ENCODE measurements at regions not wholly inside any gene's neighbourhood (a gene's known extent, or its start where the extent isn't known, plus 50 kb on each side); places are given as distances from the start of the nearest gene placed in this dataset.
"Not testable (repeated sequence)": the region's sequence is repeated elsewhere in the genome, so short reads cannot be mapped to it uniquely, and the experiment has no call there.

DNA sequence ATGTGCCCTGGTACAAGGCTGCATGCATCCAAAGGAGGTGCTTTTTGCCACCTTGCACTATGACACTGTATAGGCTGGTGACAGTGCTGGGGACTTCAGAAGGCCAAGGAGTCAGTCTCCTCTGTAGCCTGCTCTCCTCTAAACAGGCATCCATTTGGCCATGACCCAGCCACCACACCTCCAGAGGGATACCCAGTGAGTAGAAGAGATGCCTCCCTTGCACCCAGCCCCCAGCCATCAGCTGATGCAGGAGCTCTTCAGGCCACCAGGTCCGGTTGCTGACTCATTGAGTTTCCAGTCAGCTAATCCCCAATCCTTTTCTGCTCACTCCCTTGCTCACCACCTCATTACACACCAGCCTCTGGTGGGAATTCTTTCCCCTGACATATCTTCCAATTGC is 99.8 kb downstream of the PJA1 start:
- no peak for DNase-seq (ENCODE audit: low read depth in 1 of 2, low spot score in 1 of 2)

DNA sequence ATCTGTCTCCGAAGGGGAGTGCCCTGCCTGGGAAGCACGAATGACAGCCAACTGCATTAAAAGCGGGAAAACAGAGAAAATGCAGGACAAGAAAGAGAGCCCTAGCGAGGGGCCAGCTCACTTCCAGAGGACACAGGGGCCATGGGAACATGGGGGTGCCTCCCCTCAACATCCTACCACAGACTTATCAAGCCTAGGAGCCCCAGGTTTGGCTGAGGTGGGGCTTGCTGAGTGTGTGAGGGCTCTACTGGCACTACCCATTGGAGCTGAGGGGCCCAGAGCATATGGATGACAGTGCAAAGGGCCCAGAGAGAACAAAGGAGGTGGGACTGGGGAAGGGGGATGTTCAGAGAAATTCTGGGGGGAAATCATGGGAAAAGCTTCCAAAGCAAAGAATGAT is 101.8 kb downstream of the PJA1 start:
- no peak for DNase-seq (ENCODE audit: low read depth in 1 of 2, low spot score in 1 of 2)

DNA sequence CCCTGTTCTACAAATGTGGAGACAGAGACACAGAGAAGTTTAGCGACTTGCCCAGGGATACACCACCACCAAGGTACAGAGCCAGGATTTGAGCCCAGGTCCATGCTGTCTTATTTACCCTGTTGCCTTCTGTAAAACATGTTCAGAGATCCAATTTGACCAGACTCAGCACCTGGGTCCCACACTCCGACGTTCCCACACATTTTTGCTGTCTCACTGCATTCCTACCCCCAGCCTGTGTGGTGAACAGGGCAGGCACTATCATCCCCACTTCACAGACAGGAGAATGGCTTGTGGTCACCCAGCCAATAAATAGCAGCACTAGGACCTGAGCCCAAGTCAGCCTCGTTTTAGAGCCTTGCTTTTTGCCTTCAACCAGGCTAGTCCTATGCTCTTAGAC is 102.8 kb downstream of the PJA1 start:
- DNase-seq (ENCODE audit: low read depth in 1 of 2, low spot score in 1 of 2) = no peak

DNA sequence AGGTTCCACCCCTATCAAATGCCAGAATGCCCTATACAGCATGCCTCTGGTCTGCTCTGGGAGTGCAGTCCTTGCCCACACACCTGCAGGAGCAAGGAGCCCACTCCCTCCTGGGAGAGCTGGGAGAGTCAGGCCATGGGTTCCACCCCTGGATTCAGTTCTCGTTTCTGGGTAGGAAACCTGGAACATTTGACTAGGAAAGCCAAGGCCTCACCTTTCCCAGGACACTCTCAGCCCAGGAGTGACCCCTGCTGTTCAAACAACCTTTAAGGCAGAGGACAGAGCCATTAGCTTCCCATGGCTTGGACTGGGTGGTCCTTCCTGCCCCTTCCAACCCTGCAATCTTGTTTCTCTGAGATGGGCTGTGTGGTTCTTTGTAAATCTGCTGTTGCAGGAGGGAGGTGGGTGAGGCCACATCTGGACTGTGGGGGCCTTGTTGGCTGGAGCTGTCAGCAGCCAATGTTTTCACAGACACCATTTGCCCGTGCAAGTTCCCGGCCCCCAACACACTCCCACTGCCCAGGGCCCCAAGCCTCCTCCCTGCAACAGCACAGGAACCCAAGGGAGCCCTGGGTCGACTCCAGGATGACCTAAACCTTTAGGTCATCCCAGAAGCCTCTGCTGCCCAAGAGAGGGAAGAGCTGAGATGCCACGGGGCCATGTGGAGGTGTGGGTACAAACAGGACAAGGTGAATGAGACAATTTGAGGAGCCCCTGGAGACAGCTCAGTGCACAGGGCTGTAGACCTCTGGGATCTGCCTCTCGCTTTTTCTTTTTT is 104.4 kb downstream of the PJA1 start:
- DNase-seq (ENCODE audit: low read depth in 1 of 2, low spot score in 1 of 2) = no peak

DNA sequence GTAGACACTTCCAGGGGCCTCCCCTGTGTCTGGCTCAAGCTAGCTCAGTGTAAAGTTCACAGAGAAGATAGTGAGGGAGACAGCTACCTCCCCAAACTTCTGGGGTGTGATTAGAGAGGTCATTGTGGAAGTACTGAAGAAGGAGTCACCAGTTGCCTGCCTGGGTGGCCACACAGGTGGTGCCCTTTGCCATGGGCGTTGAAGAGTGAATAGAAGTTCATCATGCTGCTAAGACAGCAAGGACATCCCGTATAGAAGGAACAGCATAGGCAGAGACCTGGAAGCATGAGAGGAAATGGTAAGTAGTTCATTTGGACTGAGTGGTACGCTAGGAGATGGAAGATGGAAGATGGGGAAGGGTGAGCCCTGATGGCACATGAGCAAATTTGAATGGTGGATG is 110.1 kb downstream of the PJA1 start:
- DNase-seq (ENCODE audit: low read depth in 1 of 2, low spot score in 1 of 2) = no peak

DNA sequence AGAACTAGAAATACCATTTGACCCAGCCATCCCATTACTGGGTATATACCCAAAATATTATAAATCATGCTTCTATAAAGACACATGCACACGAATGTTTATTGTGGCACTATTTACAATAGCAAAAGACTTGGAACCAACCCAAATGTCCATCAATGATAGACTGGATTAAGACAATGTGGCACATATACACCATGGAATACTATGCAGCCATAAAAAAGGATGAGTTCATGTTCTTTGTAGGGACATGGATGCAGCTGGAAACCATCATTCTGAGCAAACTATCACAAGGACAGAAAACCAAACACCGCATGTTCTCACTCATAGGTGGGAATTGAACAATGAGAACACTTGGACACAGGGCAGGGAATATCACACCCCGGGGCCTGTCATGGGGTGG is 110.8 kb downstream of the PJA1 start:
- DNase-seq (ENCODE audit: low read depth in 1 of 2, low spot score in 1 of 2) = not testable (repeated sequence)

DNA sequence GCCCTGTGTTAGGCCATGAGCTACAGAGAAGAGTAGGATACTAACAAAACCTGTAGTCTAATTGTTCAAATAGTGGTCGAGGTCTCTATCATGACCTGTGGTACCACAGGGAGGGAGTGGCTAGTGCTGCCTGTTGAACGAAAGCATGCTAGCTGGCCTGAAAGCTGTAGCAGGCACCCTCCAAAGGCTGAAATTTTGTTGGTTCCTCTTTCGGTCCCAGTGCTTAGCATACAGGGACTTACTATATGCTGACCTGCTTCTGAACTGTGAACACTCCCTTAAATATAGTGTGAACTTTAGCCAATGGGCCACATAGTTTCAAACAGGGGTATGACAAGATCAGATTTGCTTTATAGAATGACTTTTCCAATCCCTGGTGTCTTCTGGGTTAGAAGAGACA is 113.4 kb downstream of the PJA1 start:
- no peak for DNase-seq (ENCODE audit: low read depth in 1 of 2, low spot score in 1 of 2)

DNA sequence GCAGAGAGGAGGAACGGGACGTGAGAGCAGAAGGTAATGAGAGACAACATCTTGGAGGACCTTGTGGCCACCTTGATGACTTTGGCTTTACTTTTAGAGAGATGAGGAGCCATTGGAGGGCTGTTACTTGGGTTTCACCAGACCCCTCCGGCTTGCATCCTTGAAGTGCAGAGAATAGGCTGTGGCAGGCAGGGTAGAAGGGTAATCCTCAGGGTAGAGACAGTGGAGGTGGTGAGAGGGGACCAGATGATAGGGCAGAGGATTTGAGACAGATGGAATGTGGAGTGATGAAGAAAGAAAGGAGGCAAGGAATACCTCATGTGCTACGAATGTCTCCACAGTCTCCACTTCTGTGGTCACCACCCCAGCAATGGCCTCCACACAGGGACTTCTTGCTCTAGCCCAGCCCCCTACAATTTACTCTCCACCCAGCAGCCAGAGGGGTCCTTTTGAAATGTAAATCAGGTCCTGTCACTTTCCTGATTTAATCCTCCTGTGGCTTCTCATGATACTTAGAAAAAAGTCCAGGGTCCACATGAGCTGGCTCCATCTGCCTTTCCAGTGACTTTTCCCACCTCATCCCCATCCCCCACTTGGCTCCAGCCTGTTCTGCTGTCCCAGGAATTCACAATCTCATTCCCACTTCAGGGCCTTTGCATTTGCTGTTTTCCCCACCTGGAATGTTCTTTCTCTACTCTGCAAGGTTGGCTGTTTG is 115.0 kb downstream of the PJA1 start:
- DNase-seq (ENCODE audit: low read depth in 1 of 2, low spot score in 1 of 2) = no peak

DNA sequence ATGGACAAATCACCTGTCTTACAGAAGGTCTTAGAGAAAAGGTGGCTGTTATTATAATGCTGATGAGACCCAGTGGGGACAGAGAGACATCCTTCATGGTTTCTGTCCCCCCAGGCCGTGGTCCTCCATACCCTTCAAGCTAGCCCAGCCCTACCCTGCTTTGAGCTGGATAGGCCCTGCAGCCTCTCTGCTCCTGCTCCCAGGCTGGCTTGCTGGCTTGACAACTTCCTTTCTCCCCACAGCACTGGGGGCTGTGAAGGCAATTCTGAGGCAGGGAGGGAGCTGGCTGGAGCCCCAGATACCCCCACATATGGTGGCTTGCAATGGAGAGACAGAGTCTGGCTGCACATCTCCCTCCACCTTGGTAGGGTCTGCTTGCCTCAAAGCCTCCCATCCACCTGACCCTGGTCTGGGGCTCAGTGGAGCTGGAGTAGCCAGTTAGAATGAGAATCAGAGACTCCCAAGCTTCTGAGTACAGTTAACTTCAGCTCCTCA is 118.2 kb downstream of the PJA1 start:
- no peak for DNase-seq (ENCODE audit: low read depth in 1 of 2, low spot score in 1 of 2)

DNA sequence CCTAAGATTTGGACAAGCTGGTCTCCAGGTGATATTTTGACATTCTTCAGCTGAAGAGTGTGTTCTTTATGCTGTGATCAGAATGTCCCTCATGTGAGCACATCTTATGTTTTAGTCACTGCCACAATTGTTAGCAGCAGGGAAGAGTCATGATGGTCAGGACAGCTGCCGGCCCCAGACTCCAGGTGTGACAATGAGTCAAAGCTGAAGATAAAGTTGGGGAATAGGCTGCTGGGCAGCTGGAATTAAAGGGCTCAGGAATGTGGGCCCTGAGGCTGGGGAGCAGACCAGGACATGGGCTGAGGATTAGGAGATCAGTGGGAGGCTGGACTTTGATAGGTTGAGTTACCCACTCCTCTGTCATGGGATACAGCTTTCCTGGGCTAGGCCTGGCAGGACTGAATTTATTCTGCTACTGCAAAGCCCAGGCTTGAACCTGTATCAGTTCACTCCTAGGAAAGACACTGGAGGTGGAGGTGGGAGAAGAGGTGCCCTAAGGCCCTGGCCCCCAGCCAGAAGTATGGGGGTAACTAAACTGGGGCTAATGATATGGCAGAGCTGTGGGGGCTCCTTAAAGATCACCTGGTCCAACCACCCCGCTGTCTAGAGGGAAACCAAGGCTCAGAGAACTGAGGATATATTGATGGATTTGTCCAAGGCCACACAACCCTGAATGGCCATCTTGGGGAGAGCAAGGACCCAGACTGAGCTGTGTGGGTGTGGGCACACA is 119.5 kb downstream of the PJA1 start:
- no peak for DNase-seq (ENCODE audit: low read depth in 1 of 2, low spot score in 1 of 2)

DNA sequence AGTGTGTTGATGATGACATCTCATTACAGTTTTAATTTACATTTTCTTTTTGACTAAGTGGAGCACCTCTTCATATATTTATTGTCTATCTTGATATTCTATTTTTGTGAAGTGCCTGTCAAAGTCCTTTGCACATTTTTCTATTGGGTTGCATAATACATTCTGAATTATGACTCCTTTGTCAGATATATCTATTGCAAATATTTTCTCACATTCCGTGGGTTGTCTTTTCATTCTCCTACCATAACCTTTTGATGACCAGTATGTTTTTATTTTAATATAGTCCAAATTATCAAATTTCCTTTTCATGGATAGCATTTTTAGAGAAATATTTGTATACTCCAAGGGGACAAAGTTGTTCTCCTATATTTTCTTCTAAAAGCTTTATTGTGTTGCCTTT is 126.4 kb downstream of the PJA1 start:
- DNase-seq (ENCODE audit: low read depth in 1 of 2, low spot score in 1 of 2) = no peak

DNA sequence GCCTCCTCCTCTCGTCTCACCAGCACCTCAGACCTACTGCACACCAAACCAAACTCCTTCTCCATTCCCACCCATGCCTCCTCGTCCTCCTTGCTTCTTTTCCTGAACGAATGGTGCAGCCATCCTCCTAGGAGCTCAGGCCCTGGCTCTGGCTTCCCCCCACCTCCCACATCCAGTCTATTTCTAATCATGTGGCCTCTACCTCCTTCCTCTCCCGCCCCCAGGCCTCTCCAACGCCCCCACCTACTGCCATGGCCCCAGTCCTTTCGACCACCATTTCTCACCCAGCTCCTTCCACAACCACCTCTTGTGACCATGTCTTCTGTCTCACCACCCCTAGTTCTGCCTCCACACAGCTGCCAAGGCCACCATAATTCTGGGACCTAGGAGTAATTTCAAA is 127.1 kb downstream of the PJA1 start:
- no peak for DNase-seq (ENCODE audit: low read depth in 1 of 2, low spot score in 1 of 2)

DNA sequence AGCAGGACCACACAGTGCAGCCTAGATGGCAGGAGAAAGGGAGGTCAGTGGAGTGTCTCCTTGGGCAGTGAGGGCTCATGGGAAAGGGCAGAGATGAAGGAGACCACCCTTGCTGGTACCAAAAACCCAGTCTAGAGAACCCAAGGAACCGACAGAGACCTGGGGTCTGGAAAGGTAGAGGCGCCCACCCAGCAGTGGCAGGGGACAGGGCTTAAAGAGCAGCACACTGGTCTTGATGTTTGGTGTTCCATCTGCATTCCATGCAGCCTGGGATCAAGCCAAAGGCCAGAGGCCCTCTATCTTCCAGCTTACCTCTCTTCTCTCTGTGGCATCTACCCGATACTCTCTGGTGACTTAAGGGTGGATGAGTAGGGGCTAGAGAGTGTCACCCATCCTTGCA is 127.5 kb downstream of the PJA1 start:
- no peak for DNase-seq (ENCODE audit: low read depth in 1 of 2, low spot score in 1 of 2)

DNA sequence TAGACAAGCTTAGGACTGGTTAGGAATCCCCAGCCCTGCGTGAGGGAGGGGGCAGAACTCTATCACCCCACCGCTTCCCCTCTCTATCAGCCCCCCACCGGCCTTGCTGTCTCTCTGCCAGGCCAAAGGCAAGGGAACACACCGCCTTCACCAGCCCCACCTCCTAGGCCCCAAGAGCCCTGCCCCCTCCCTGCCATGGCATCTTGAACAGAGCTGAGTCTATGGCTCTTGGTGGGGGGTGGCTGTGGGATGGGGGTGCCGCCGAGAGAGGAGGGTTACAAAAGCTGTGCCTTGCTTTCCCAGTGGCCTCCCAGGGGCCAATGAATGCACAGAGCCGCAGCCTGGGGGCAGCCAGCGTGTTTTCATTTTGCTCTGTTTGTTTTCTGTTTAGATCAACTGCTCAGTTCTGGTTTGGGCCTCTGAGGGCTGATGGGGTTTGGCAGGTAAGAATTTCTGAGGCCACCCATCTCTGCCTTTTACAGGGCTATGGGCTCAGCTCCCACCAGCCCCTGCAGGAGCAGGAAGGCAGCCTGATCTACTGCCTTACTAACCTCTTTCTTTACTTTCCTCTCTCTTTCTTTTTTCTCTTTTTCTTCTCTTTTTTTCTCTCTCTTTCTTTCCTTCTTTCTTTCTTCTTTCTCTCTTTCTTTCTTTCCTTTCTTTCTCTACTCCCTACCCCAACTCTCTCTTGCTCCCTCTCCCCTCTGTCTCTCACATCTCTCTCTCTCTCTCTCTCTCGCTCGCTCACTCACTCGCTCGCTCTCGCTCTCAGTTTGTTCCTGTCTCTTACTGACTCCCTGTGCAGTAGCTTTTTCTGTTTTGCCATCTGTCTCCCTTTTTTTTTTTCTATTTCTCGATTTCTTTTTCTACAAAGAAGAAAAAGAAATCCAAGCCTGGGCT is 128.3 kb downstream of the PJA1 start:
- no peak for DNase-seq (ENCODE audit: low read depth in 1 of 2, low spot score in 1 of 2)

DNA sequence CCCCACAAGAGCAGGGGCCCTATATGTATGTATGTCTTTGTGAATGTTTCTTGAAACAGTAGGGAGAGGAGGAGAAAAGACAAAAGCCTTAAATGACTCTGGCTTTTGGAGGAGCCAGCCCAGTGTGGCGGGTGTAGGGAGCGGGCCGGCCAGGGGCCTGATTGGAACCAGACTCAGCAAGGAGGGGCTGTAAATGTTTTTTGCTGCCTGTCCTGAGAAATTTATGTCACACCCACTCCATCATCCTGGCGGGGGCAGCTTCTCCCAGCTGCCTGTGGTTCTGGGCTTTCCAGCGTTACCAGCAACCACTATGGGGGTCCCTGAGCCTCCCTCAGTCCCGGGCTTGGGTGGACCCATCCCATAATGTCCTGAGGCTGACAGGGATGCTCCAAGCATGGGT is 130.8 kb downstream of the PJA1 start:
- DNase-seq (ENCODE audit: low read depth in 1 of 2, low spot score in 1 of 2) = no peak

DNA sequence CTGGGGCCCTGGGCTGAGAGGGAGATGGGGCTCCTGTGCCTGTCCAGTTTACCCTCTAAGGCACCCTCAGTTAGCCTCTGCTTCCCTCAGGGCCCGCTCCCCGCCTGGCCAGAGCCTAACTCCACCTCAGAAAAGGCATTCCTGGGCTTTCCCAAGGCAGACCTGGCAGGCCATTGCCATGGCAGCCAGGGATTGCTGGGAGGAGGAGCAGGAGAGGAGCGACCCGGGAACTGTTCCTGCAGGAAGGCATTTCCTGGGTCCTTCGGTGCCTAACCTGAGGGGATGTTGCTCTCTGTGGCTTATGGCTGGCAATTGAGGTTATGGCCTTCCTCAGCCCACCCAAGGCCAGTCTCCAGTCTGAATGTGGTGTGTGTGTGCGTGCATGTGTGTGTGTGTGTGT is 131.3 kb downstream of the PJA1 start:
- no peak for DNase-seq (ENCODE audit: low read depth in 1 of 2, low spot score in 1 of 2)

DNA sequence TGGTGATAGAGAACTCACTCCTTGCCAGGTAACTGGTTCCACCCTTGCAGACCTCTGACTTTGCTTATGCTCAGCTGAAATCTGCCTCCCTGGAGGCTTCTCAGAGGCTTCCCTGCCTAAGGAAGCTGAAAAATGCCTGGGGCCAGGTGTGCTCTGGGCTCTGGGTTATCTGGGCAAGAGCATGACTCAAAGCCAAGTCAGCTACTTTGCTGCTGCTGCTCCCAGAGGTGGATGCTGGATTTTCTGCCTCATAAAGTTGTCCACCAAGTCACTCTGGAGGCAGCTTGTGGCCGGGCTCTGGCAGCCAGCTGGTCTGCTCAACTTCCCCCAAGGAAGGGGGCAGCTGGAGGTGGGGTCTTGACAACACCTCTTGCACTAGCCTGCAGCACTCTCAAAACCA is 132.7 kb downstream of the PJA1 start:
- no peak for DNase-seq (ENCODE audit: low read depth in 1 of 2, low spot score in 1 of 2)

DNA sequence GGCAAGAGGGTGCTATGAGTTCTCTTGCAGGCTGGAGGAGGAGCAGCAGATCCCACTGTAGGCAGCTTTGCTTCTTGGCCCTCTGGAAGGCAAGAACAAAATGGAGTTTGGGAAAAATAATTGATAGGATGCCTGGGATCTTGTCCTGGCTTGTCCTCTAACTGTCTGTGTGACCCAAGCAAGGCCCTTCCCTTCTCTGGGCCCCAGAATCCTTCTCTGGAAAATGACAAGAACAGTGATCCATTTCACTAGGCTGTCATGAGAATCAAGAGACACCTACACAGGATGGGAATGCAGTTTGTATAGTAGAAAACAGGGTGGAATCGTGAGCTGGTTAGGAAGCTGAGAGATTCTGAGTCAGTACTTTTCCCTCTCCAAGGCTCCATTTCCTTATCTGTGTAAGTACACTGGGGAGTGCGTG is 133.3 kb downstream of the PJA1 start:
- no peak for DNase-seq (ENCODE audit: low read depth in 1 of 2, low spot score in 1 of 2)

DNA sequence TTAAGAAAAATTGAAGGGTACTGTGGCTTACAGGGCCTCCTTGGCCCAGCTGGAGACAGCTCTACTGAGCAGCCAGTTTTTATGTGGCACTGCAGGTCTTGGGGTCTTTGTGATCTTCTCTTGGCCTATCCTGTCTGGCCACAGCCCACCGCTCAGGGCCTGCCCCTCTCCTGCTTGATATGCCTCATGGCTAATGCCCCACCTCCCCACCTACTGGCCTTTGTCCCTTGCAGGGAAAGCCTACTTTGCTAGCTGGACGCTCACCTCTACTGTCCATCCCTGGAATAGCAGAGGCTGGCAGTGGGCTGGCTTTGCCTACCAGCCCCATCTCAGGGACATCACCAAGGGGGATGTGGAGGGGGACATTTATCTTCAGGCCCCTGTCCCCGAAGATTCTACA is 134.1 kb downstream of the PJA1 start:
- DNase-seq (ENCODE audit: low read depth in 1 of 2, low spot score in 1 of 2) = no peak

DNA sequence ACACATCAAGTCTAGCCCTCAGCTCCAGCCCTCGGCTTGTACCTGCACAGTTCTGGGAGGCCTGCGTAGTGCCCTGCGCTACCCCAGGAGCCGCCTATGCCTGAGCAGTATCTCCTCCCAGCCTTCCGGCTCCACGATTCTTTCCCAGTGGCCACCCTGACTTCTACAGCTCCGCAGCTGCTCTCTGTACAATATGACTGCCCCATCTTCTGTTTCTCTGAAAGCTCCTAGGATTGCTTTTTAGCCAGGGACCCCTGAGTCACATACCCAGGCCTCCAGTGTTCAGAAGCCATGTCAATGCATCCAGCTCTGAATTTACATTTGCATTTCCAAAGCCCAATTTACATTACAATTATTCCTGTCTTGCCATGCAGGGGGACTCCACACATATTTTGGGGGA is 135.5 kb downstream of the PJA1 start:
- DNase-seq (ENCODE audit: low read depth in 1 of 2, low spot score in 1 of 2) = no peak

DNA sequence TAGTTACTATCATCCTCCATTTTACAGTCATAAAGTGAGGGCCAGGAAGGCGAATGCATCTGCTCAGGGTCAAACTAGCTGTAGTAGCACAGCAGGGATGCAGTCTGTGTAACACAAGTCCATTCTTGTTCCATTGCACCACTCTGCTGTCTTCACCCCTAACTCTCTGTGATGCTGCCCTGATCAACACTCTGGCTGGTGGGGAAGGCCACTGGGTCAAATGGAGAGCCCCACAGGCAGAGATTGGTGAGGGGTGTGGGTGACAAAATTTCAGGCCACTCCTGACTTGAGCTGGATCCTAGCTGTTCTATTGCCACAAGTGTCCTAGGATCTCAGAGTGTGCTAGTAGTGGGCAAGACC is 136.5 kb downstream of the PJA1 start:
- no peak for DNase-seq (ENCODE audit: low read depth in 1 of 2, low spot score in 1 of 2)
